HG03521 (cell line): ENCODE measurements at regions not wholly inside any gene's neighbourhood (a gene's known extent, or its start where the extent isn't known, plus 50 kb on each side); places are given as distances from the start of the nearest gene placed in this dataset.

Source experiments
- ATAC-seq: cut with Tn5 transposase; IDR thresholded peaks from one replicate; pipeline ENCODE4 v1.9.1; 2021; ENCODE audit warnings: mild to moderate bottlenecking, moderate library complexity; ENCODE audit not compliant: unreplicated experiment

GRCh38 chr2:9755008-9755407, 88.3 kb upstream of the TAF1B start:
- no peak for ATAC-seq

DNA sequence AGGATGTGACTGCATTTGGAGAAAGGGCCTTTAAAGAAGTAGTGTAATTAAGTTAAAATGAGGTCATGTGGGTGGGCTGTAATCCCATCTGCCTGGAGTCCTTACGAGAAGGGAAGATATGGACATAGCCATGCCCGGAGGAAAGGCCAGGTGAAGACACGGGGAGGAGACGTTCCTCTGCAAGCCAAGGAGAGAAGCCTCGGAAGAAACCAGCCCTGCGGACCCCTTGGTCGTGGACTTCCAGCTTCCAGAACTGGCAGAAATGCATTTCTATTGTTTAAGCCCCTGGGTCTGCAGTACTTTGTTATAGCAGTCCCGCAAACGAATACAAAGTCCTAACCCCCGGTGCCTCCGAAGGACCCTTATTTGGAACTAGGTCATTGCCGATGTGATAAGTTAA, 87.6 kb upstream of the TAF1B start:
- no peak for ATAC-seq

DNA sequence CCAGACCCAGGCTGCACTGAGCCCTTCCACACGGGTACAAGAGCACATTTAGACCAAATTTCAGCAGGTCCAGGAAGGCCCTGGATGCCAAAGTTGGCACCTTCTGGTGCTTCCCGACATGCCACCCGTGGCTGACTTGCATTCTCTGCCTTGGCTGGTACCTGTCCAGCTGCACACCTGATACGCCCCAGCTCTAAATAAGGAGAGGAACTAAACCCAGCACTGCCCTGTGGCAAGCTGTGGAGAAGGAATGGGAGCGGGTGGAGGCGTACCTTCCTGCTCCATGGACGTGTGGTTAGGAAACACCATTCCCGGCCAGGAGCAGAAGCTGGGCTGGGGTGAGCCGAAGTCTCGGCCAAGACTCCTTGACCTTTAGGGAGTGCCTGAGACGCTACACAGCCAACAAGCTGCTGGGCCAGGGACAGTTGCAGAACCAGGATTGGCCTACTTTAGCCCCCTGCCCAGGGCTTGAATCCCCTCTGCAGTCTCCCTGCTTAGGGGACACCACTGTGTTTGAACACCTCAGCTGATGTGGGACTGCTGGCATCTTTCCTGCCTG, 86.5 kb upstream of the TAF1B start:
- ATAC-seq = no peak

- ATAC-seq = no peak
Observed at GRCh38 chr2:9757501-9758264, 85.6 kb upstream of the TAF1B start.

DNA sequence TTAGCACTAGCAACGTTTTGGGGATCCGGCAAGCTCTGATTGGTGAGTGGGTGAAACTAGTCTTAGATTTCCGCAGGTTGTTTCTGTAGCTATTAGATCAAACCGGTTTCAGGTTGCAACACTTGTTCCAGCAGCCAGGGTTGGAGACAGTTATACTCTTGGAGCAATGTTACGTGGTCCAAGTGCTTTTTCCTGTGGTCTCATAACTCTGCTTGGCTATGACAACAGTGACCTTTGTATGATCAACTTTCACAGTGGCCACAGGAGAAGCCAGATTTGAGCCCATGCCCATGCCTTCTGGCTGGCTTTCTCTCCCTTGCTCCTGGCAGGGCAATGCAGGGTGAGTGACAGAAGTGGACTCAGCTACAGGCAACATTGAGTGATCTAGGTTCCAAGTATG, 84.5 kb upstream of the TAF1B start:
- ATAC-seq = no peak

DNA sequence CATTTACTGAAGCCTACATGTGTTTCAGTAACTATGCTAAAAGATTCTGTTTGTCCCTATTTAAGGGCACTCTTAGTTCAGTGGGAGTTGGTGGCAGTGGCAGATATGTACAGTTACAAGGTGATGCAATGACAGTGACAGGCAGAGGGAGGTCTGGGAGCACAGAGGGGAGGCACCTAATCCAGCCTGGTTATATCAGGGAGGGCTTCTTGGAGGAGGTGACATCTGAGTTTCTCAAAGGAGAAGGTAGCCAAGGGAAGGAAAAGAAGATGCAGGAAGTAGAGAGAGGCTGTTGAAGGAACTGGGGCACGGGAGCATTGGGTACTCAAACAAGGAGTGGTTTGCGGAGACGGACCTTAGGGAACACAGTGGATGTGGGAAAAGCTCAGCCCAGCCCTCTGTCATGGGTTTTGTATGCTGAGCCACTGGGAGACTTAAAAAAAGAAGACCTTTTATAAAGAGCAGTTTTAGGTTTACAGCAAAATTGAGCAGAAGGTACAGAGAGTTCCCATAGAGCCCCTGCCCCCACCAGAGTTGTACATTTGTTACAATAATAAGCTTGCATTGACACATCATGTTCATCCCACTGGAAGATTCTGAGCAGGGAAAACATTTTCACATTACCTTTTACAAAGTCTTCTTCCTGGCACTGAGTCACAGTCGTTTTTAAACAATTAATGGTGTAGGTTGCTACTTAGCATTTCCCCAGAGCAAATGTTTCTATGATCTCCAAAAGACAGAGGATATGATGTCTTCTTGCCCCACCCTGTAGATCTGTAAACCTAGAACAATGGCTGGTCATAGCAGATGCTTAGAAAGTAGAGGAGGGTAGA, 83.0 kb upstream of the TAF1B start:
- no peak for ATAC-seq

DNA sequence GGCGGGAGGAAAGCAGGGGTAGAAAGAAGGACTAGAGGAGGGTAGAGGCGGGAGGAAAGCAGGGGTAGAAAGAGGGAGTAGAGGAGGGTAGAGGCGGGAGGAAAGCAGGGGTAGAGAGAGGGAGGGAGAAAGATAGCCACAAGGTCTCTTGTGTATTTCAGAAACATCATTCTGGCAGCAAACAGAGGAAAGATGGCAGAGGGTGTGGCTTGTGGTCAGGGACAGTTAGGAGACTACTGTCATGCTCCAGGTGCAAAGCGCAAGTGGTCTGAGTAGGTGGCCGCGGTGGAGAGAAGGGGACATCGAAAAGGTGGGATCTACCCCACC, 82.4 kb upstream of the TAF1B start:
- ATAC-seq = no peak

GRCh38 chr2:9761577-9761976, 81.7 kb upstream of the TAF1B start:
- no peak for ATAC-seq

- no peak for ATAC-seq
Observed at GRCh38 chr2:9762164-9762563, 81.1 kb upstream of the TAF1B start.

DNA sequence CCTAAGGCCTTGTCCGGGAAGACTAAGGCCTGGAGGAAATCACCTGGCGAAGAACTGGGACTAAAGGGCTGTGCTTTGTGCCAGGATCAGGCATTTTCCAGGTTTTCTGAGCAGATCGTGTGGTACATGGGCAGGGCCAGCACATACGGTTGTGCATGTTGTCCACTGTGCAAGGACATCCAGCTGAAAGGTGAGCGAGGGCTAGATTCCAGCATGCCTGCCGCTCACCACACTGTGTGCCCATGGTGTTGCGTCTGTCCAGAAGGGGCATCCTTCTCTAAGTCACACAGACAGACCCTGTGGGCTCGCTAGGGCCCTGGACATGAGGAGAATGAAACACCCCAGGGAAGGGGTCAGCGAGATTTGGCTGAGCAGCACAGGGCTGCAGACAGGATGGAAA, 80.3 kb upstream of the TAF1B start:
- no peak for ATAC-seq

DNA sequence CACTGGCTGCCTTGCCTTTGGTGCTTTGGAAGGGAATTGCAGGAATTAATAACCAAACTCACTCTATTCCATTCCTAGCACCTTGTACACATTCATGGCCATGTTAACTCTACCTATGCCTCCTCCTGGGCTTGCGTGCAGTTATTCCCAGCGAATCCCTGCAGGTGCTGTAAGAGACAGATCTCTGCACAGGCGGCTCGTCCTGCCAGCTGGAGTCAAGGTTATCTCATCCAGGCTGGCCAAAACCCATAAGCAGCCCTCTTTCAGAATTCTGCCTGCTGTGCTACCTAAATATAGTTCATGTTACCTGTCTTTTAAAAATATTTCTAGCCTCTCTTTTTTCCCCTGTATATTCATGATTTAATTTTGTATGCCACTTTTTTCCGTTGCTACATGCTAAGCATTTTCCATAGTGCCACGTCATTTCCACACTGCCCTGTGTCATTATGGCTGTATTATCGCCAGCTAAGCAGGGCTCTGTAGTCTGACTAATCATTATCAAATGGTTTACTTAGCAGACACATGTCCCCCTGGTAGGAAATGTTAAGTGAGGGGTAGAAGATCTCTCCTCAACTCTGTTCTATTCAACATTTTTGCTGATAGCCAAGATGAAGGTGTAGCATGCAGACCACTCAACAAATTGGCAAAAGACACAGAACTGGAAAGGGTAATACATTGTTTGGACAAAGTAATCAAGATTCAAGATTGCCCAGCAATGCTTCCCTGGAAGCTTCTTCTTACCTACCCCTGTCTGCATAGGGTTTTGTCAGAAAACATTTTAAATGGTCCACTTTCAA, 79.7 kb upstream of the TAF1B start:
- no peak for ATAC-seq

GRCh38 chr2:9764153-9764778, 79.0 kb upstream of the TAF1B start:
- no peak for ATAC-seq

DNA sequence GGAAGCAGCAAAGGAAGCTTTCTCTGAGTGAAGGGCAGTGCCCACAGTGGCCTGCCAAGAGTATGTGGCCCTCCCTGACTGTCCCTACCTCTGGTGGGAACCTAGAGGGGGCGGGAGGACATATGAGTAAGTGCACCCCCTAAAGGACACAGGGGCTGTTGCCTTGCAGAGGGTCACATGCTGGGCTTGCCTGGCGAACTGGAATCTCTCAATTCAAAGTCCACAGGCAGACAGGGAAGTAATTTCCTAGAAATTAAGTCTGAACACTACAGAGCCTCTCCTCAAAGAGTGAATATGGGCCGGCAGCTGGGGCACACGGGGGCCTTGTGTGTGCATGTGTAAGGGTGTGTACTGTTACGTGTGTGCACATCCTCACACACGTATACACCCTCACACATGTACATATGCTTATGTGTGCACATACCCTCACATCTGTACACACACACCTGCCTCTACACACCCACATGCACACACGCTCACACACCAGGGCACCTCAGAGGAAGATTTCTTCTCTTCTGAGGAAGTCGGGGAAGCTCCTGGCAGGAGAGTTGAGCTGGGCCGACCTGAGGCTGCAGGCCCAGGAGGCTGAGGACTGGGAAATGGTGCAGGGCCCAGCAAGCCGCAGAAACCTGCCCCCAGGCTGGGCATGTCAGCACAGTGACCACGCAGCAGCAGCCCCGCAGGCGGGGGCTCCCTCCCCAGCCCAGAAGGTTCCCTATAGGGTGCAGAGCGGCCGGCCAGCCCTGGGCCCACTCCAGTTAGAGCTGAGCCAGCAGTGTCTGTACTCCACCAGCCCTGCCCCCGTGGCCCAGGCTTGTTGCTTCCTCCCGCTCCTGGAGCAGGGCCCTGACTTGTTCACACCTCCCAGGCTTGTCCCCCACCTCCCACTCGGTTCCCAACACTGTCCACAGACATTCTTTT, 77.4 kb upstream of the TAF1B start:
- ATAC-seq = no peak

DNA sequence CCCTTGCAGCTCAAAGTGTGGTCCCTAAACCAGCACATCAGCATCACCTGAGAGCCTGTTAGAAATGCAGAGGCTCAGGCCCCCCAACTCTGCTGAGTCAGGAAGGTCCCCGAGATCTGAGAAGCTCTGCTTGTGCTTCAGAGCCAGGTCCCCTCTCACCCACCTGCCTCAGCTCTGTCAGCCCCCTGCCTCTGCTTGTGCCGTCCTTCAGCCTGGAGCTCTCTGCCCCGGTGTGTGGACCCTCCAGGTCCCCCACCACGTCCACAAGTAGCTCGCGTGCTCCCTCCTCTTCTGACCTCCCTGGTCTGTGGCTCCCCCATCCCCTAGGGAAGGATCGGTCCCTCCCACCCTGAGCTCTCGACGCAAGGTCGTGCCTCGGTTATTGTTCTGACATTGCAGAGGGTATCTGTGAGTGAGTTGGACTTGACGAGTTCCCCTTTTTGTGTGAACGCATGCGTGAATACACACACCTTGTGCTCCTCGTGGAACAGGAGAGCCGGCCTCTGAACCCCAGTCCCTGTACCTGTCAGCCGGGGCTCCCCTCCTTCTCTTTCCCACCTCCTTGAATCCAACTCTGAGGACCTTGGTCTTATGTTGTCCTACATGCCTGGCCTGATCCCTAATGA, 75.5 kb upstream of the TAF1B start:
- ATAC-seq = no peak

DNA sequence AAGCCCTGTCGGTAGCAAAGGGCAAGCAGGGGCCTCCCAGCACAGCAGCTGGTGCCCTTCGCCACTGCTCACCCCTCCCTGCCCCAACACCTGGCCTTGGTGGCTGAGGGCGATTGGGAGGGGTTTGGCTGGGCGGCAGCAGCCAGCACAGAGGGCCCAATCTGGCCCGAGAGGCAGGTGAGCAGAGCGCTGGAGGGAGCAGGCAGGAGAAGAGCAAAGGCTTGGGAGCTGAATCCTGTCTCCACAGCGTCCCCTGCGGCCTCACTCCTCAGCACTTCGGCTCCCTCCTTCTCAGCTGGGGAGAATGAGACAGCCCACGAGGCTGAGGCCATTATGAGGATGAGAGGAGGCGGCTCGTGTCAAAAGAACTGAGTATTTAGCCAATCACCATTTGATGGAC, 74.9 kb upstream of the TAF1B start:
- no peak for ATAC-seq

- no peak for ATAC-seq
Observed at GRCh38 chr2:9769171-9770005, 73.9 kb upstream of the TAF1B start.

DNA sequence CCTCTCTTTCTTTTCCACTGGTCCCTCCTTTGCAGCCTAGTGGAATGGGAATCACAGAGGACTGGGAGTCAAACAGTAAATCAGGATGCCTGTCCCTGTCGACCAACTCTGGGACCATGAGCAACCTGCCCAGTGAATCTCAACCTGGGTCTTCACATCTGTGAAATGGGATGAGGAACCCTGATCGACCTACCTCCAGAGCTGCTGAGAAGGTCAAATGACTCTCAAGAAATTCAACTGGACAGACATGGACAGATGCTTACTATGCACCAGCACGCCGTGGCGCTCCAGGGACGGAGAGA, 73.3 kb upstream of the TAF1B start:
- ATAC-seq = no peak

GRCh38 chr2:9770308-9771100, 72.8 kb upstream of the TAF1B start:
- no peak for ATAC-seq
